Suprapubic skin (tissue), 3 donors: ENCODE measurements at regions not wholly inside any gene's neighbourhood (a gene's known extent, or its start where the extent isn't known, plus 50 kb on each side); places are given as distances from the start of the nearest gene placed in this dataset.

ENCODE experiments used
- EP300 ChIP-seq: sonication (generic); formaldehyde crosslinking; IDR thresholded peaks from one replicate; pipeline ENCODE4 v1.6.1; 2017; ENCODE audit warnings: antibody characterized with exemption
- POLR2A ChIP-seq, 2 donors: fragments of 450-650 bp; IDR thresholded peaks; one replicate each; pipeline ENCODE4 v1.6.1; 2017; ENCODE audit warnings: antibody characterized with exemption in 2 of 2, mild to moderate bottlenecking in 2 of 2, moderate library complexity in 2 of 2
- TF ChIP-seq, protein P1 (sequence below), 2 donors: fragments of 200-600 bp in 1 of 2; fragments of 450-650 bp in 1 of 2; sonication (generic) in 1 of 2; IDR thresholded peaks; one replicate each; pipeline ENCODE4 v1.5.1; 2016 to 2019; ENCODE audit warnings: antibody characterized with exemption in 2 of 2, mild to moderate bottlenecking in 1 of 2, moderate library complexity in 1 of 2

DNA sequence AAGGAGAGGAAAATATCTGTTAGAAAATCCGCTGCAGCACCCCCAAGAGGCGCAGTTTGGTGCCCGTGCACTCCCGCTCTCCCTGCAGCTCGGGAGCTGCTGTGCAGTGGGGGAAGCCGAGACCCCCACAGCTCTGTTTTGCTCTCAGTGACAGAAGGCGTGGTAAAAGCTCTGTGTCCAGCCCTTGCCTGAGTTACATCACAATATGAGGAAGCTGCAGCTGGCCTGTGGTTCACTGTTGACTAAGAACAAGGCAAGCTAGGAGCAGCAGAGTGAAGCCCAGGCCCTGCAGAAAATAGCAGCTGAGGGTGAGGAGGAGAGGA lies 88.5 kb upstream of the ADRA2C start:
- TF ChIP-seq POLR2A (IDR thresholded peaks at IDR 0.05) = no peak
- TF ChIP-seq, protein P1, sequence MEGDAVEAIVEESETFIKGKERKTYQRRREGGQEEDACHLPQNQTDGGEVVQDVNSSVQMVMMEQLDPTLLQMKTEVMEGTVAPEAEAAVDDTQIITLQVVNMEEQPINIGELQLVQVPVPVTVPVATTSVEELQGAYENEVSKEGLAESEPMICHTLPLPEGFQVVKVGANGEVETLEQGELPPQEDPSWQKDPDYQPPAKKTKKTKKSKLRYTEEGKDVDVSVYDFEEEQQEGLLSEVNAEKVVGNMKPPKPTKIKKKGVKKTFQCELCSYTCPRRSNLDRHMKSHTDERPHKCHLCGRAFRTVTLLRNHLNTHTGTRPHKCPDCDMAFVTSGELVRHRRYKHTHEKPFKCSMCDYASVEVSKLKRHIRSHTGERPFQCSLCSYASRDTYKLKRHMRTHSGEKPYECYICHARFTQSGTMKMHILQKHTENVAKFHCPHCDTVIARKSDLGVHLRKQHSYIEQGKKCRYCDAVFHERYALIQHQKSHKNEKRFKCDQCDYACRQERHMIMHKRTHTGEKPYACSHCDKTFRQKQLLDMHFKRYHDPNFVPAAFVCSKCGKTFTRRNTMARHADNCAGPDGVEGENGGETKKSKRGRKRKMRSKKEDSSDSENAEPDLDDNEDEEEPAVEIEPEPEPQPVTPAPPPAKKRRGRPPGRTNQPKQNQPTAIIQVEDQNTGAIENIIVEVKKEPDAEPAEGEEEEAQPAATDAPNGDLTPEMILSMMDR (IDR thresholded peaks at IDR 0.05) = no peak
- TF ChIP-seq EP300 = no peak
